IMR-90 (cell line): ENCODE measurements at regions not wholly inside any gene's neighbourhood (a gene's known extent, or its start where the extent isn't known, plus 50 kb on each side); places are given as distances from the start of the nearest gene placed in this dataset.

ENCODE experiments used
- ATAC-seq: fragments of 200-7000 bp; cut with Tn5 transposase; 2 replicates; pipeline ENCODE4 v1.9.1; 2020; ENCODE audit warnings: low read depth, mild to moderate bottlenecking, moderate library complexity
- BruUV-seq: library from RNA; stranded (reverse); fragments of 400-500 nt; replicated peaks from 2 replicates; lab custom pipeline; 2021; lab: Mats Ljungman, UMichigan
- CTCF ChIA-PET: fragments of 300-600 bp; formaldehyde crosslinking; extraction: SDS; loops from one replicate; lab custom pipeline; 2021; ENCODE audit warnings: antibody characterized with exemption; lab: Yijun Ruan, JAX
- POLR2A ChIA-PET: fragments of 300-600 bp; sonication (Branson Sonifier 250); formaldehyde crosslinking; loops from one replicate; lab custom pipeline; 2022; ENCODE audit warnings: antibody characterized with exemption; ENCODE audit not compliant: unreplicated experiment; lab: Charles Lee
- DNase-seq: peaks from one replicate; pipeline ENCODE4 v3.0.0; 2013
- H2AFZ ChIP-seq: replicated peaks from 2 replicates; pipeline ENCODE3; 2013; ENCODE audit warnings: low read length, mild to moderate bottlenecking; ENCODE audit not compliant: poor library complexity
- H2AK5ac ChIP-seq: 2 replicates; pipeline ENCODE4 v1.6.1; 2013; ENCODE audit warnings: low read depth, low read length, inconsistent platforms
- H2AK9ac ChIP-seq: replicated peaks from 2 replicates; pipeline ENCODE3; 2013; ENCODE audit warnings: mild to moderate bottlenecking, low read depth, low read length, moderate library complexity; ENCODE audit not compliant: poor library complexity
- H2BK120ac ChIP-seq: 2 replicates; pipeline ENCODE4 v1.6.1; 2013; ENCODE audit warnings: low read depth, low read length, inconsistent platforms
- H2BK15ac ChIP-seq: 3 replicates; pipeline ENCODE4 v1.6.1; 2013; ENCODE audit warnings: low read depth, low read length, inconsistent platforms
- H2BK20ac ChIP-seq: 2 replicates; pipeline ENCODE4 v1.6.1; 2013; ENCODE audit warnings: low read depth, mild to moderate bottlenecking, inconsistent platforms, low read length, moderate library complexity
- H2BK5ac ChIP-seq: 2 replicates; pipeline ENCODE4 v1.6.1; 2013; ENCODE audit warnings: mild to moderate bottlenecking, low read depth, low read length, inconsistent platforms; ENCODE audit not compliant: poor library complexity, severe bottlenecking
- H3K14ac ChIP-seq: replicated peaks from 2 replicates; pipeline ENCODE4 v1.6.1; 2013; ENCODE audit warnings: low read depth, low read length, inconsistent platforms
- H3K18ac ChIP-seq: 2 replicates; pipeline ENCODE4 v1.6.1; 2013; ENCODE audit warnings: low read depth, low read length, control low read depth
- H3K23ac ChIP-seq: 2 replicates; pipeline ENCODE4 v1.6.1; 2013; ENCODE audit warnings: low read depth, low read length, inconsistent platforms
- H3K27ac ChIP-seq: 2 replicates; pipeline ENCODE4 v1.5.1; 2013; ENCODE audit warnings: mild to moderate bottlenecking, control low read depth, low read length; ENCODE audit not compliant: insufficient read depth
- H3K27me3 ChIP-seq: 2 replicates; pipeline ENCODE4 v1.6.1; 2013; ENCODE audit warnings: low read length; ENCODE audit not compliant: control insufficient read depth, insufficient read depth
- H3K36me3 ChIP-seq: 2 replicates; pipeline ENCODE4 v1.6.1; 2013; ENCODE audit warnings: low read length, mixed read lengths; ENCODE audit not compliant: control insufficient read depth, insufficient read depth
- H3K4ac ChIP-seq: 2 replicates; pipeline ENCODE4 v1.6.1; 2013; ENCODE audit warnings: low read depth, low read length, inconsistent platforms
- H3K4me1 ChIP-seq: 2 replicates; pipeline ENCODE4 v1.6.1; 2013; ENCODE audit warnings: low read length, mixed read lengths; ENCODE audit not compliant: control insufficient read depth, insufficient read depth
- H3K4me2 ChIP-seq: 2 replicates; pipeline ENCODE4 v1.6.1; 2013; ENCODE audit warnings: low read depth, mild to moderate bottlenecking, control low read depth, low read length, moderate library complexity
- H3K4me3 ChIP-seq: 2 replicates; pipeline ENCODE4 v1.5.1; 2013; ENCODE audit warnings: low read depth, mild to moderate bottlenecking, control low read depth, low read length, moderate library complexity; ENCODE audit not compliant: insufficient read depth
- H3K56ac ChIP-seq: 2 replicates; pipeline ENCODE4 v1.6.1; 2013; ENCODE audit warnings: low read length, inconsistent platforms; ENCODE audit not compliant: insufficient read depth; ENCODE audit errors: extremely low read depth
- H3K79me1 ChIP-seq, 2 experiments: 2 replicates each; pipeline ENCODE4 v1.6.1; 2013; ENCODE audit warnings: low read length in 2 of 2, inconsistent platforms in 1 of 2, low read depth in 1 of 2
- H3K9ac ChIP-seq: 2 replicates; pipeline ENCODE4 v1.6.1; 2013; ENCODE audit warnings: low read depth, low read length, control low read depth
- H3K9me1 ChIP-seq: 2 replicates; pipeline ENCODE4 v1.6.1; 2013; ENCODE audit warnings: low read length, inconsistent platforms; ENCODE audit not compliant: insufficient read depth
- H3K9me3 ChIP-seq: 2 replicates; pipeline ENCODE4 v1.6.1; 2013; ENCODE audit warnings: low read length; ENCODE audit not compliant: control insufficient read depth, insufficient read depth
- H4K20me1 ChIP-seq: 2 replicates; pipeline ENCODE4 v1.6.1; 2013; ENCODE audit warnings: low read length, inconsistent platforms; ENCODE audit not compliant: insufficient read depth
- H4K5ac ChIP-seq: 2 replicates; pipeline ENCODE4 v1.6.1; 2013; ENCODE audit warnings: mild to moderate bottlenecking, low read depth, low read length, control low read depth
- H4K8ac ChIP-seq, 2 experiments: 2 replicates each; pipeline ENCODE4 v1.6.1; 2013; ENCODE audit warnings: low read depth in 2 of 2, low read length in 2 of 2, control low read depth in 1 of 2, inconsistent platforms in 1 of 2
- H4K91ac ChIP-seq: 2 replicates; pipeline ENCODE4 v1.6.1; 2013; ENCODE audit warnings: low read depth, low read length, inconsistent platforms; ENCODE audit not compliant: insufficient read depth
- CHD1 ChIP-seq: IDR thresholded peaks from 2 replicates; pipeline ENCODE4 v1.6.1; 2012; ENCODE audit warnings: low read depth, low read length, improper control_type of control experiment
- MAFK ChIP-seq: IDR thresholded peaks from 2 replicates; pipeline ENCODE4 v1.6.1; 2012; ENCODE audit warnings: low read depth, low read length, improper control_type of control experiment
- RCOR1 ChIP-seq: IDR thresholded peaks from 2 replicates; pipeline ENCODE4 v1.6.1; 2012; ENCODE audit warnings: mild to moderate bottlenecking, low read length, improper control_type of control experiment; ENCODE audit not compliant: insufficient replicate concordance
- RFX5 ChIP-seq: IDR thresholded peaks from 2 replicates; pipeline ENCODE4 v1.8.0; 2012; ENCODE audit warnings: low read depth, mild to moderate bottlenecking, low read length, moderate library complexity
- SMC3 ChIP-seq: fragments of 150-350 bp; IDR thresholded peaks from 2 replicates; pipeline ENCODE4 v1.6.1; 2016; ENCODE audit warnings: low read depth, mild to moderate bottlenecking, antibody characterized with exemption, low read length, moderate library complexity
- WGBS, 2 experiments: methylation state at CpG; one replicate each; pipeline versions ENCODE4 v1.1.5 to v1.1.7; 2013; ENCODE audit warnings: missing lambda C conversion rate in 2 of 2; ENCODE audit not compliant: insufficient read length in 1 of 2; ENCODE audit errors: extremely low coverage in 2 of 2; 5-methylcytosine and 5-hydroxymethylcytosine counted together
- dilution Hi-C: fragments of 300-500 bp; cut with HindIII; formaldehyde crosslinking; loops from one replicate; pipeline ENCODE4 v1.14.3; 2018; ENCODE audit warnings: low sequenced_read_pairs; ENCODE audit not compliant: unreplicated experiment
- in situ Hi-C: fragments of 300-500 bp; cut with MboI; formaldehyde crosslinking; loops from 3 replicates; pipeline ENCODE4 v1.14.3; 2019; ENCODE audit warnings: low sequenced_read_pairs, inconsistent platforms, mixed read lengths
- intact Hi-C: fragments of 100-400 bp; cut with micrococcal nuclease; formaldehyde crosslinking; loops from 2 replicates; pipeline ENCODE4 v1.10.0; 2022
- TF ChIP-seq, protein P1 (sequence below): fragments of 150-350 bp; IDR thresholded peaks from 2 replicates; pipeline ENCODE4 v1.6.1; 2017; ENCODE audit warnings: mild to moderate bottlenecking, antibody characterized with exemption, low read length, low read depth

DNA sequence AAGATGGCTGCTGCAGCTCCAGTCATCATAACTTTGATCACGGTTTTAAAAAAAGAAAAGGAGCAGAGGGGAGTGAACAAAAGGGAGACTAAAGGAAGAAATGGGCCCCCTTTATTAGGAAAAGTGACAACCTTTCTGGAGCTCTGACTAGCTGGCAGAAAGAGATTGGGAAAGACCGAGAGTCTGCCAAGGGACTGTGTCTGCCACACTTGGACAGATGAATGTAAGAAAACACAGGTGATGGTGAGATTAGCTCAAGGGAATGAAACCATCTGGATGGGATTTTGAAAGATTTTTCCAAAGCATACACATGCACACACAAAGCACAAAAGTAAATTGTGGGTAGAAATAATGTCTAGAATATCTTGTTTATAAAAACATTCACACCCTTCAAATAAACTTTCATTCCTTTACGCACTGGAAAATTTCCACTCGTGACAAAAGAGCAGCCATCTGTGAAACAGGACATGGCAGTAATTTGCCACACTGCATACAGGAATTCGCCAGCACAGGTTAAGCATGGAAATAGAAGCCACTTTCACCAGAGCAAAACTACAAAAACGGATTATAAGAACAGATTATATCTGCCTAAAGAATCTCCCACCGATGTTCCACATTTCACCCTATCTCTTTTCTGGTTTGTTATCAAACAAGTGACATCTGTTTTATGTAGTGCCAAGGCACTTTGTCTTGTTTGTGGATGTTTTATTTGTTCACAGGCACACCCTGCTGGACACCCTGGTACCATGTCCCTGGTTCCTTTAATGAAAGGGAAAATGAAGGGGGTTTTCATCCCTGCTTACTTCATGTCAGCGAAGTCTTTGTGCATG, 819.5 kb downstream of the DIAPH3 start:
- POLR2A ChIA-PET, result no interaction called here
- Histone ChIP-seq H3K27me3 (no peaks in the 10 kb centered on the region), H2BK120ac (no peak overlapping the region), H2BK15ac (no peak overlapping the region), H3K23ac (no peak overlapping the region), H3K56ac (no peak overlapping the region), H3K9me3 (no peaks in the 10 kb centered on the region), H2BK20ac (no peak overlapping the region), H3K18ac (no peak overlapping the region), H3K9me1 (no peaks in the 10 kb centered on the region), H4K5ac (no peak overlapping the region), H3K4me2 (no peak overlapping the region), H3K4me3 (no peak overlapping the region), H4K20me1 (no peaks in the 10 kb centered on the region), H4K91ac (no peak overlapping the region), H2AFZ (no peak overlapping the region), H3K36me3 (no peaks in the 10 kb centered on the region), H3K4ac (no peak overlapping the region), H2BK5ac (no peak overlapping the region), H3K4me1 (no peaks in the 10 kb centered on the region), H3K14ac (no peak overlapping the region), H3K9ac (no peak overlapping the region), H2AK9ac (no peak overlapping the region), H3K27ac (no peak overlapping the region), H3K79me1 (no peaks in the 10 kb centered on the region), H4K8ac (no peak overlapping the region), H2AK5ac (no peak overlapping the region)
- DNase-seq, result no peak
- TF ChIP-seq CHD1 (no peak), MAFK (no peak), RCOR1 (no peak), SMC3 (no peak), RFX5 (no peak)
- TF ChIP-seq, protein P1, sequence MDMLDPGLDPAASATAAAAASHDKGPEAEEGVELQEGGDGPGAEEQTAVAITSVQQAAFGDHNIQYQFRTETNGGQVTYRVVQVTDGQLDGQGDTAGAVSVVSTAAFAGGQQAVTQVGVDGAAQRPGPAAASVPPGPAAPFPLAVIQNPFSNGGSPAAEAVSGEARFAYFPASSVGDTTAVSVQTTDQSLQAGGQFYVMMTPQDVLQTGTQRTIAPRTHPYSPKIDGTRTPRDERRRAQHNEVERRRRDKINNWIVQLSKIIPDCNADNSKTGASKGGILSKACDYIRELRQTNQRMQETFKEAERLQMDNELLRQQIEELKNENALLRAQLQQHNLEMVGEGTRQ, result no peak
- BruUV-seq, result no TSS peak
- in situ Hi-C loops (no loop called here), dilution Hi-C loops (no loop called here), intact Hi-C loops (no loop called here)
- WGBS, 2 experiments, result 80% methylated on average over 1 of the region's 8 CpGs; no CpG with 5 or more reads in 1 of the 2 experiments
- ATAC-seq, result no peak
- CTCF ChIA-PET, result no interaction called here
